HG02759 (cell line): ENCODE measurements at regions not wholly inside any gene's neighbourhood (a gene's known extent, or its start where the extent isn't known, plus 50 kb on each side); places are given as distances from the start of the nearest gene placed in this dataset.

Source experiments
- ATAC-seq: cut with Tn5 transposase; IDR thresholded peaks from one replicate; pipeline ENCODE4 v1.9.1; 2021; ENCODE audit warnings: mild to moderate bottlenecking, moderate library complexity; ENCODE audit not compliant: unreplicated experiment

GRCh38 chr5:4053136-4053535, 457.5 kb downstream of the IRX1 start:
- ATAC-seq: no peak

DNA sequence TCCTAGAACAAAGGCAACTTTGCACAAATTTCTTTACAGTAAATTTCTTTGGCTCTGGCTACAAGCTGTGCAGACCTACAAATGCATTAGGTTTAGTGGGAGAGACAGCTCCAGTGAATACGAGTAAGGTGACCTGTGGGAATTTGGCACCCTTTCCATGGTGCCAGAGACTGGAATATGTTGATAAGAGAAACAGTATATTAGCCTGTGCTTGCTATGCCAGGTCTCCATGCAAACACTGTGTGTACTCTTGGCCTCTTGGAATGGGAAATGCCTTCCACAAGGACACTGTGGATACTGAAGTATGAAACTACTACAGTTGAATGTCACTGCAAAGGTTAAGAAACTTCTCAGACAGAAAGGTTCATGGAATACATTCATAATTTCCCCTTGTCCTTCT, 458.5 kb downstream of the IRX1 start:
- no peak for ATAC-seq

- no peak for ATAC-seq
These were observed 463.3 kb downstream of the IRX1 start for GRCh38 chr5:4058899-4059298.

DNA sequence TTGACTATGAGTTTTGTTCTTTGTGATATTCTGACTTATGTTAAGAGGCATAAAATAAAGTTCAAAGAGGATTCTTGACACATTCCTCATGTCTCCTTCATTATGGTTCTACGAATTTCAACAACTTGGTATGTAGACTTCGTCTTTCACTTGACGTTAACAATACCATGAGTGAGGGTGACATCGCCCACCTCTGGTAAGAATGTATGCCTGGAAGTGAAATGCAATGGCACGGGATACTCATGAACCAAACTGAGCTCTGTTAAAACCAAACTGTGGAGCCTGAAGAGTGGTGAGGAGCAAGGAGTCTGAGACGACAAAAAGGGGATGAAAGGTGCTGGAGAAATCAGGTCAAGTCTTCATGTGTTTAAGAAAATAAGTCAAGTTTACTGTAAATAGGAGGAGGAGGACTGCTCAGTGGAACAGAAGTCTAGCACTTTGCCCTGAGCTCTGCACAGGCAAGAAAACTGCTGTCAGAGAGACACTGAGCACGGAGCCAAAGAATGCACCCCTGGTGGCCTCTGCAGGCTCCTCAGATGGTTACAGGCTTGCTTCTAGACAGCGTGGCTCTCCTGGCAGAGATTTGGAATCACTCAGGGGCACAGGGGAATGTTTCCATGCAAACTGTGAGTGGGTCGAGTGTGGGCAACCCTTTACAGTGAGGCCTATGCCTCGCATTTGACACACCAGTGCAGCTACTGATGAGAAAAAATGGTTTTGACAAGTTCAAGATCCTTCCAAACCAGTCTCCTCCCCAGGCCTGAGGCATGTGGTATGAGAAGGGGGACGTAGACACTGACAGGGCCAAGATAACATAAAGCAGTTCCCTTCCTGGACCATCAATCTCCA, 470.1 kb downstream of the IRX1 start:
- ATAC-seq: no peak

DNA sequence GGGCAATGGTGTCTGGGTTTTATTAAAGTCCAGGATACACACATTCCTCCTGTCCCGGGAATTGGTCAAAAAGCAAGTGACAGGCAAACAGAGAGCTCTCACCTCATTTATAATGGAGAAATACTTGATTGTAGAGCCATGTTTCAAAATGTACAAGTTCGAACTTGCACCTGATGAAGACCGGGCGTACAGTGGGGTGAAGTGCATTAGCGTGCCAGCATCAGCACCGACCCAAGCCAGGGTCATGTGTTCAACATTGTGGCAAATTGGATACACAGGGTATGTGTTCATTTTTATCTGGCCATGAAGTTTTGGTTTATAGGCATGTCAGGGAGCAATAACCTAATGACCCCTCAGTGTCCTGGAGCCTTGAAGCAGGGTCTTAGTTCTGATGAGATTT, 472.5 kb downstream of the IRX1 start:
- no peak for ATAC-seq

DNA sequence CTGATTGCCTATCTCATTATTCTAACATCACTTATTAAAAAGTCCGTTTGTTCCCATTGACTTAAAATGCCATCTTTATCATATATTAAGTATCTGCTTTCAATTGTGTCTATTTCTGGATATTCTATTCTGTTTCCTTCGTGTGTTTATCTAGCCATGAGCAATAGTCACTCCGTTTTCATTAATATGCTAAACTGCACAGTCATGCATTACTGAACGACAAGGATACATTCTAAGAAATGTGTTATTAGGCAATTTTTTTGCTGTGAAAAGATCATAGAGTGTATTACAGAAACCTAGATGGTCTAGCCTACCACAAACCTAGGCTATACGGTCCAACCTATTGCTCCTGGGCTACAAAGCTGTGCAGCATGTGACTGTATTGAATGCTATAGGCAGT, 482.9 kb downstream of the IRX1 start:
- no peak for ATAC-seq

GRCh38 chr5:4079831-4080230, 484.2 kb downstream of the IRX1 start:
- ATAC-seq: no peak

- no peak for ATAC-seq
These were observed 484.7 kb downstream of the IRX1 start for GRCh38 chr5:4080370-4080769.

DNA sequence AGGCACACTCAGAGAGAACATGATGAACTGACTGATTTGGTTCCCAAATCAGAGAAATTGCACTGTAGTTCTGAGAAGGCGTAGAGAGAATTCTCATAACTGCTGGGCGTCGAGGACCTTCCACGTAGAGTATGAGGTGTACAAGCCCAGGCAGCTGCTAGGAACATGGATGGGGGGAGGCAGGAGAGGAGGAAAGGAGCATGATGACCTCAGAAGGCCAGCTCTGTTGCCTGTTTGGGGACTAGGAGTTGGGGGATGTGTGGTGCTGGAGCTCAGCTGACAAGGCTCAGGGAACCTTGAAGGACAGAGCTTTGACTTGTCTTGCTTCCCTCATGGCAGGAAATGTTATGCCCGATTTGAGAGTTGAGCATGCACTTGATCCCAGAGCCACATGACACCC, 485.4 kb downstream of the IRX1 start:
- ATAC-seq: no peak

DNA sequence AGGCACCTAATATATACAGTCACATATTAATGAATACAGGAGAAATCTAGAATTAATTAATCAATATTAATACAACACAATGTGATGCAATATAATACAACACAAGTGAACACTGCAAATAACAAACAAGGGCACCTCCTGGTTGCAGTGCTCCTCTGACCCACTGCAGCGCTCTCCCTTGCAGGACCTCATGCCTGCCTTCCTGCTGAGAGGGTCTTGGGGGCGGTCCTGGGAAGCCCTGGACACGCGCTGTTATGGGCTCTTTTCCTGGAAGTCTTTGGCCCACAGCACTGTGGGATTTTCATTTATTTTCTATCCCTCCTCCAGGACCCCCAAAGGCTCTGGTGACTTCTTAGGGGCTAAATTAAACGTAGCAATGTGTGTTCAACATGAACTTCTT, 485.8 kb downstream of the IRX1 start:
- no peak for ATAC-seq

DNA sequence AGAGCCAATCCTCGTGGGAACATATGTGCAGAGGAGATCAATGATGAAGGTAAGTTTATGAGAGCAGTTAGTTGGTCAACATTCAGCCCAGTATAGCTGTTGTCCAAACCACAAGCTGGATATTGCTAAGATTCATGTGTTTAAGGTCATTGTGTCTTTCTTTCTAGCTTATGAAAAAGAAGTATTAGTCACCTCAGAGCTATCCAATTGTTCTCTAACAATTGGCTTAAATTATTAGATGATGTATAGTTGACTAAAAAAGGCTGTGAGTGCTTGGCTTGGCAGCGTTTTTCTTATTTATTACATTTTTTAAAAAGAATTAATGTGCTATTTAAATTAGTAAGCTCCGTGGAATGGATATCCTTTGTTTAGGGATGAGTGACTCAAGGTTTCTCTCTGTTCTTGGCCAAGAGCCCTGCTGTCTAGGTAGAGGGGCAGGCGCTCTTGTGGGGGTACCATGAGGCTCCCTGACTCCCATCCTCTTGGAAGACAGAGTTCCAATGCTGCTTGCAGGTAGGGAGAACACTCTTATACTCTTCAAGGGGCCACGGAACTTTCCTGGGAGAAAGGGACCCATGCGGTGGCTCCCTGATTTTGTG, 487.4 kb downstream of the IRX1 start:
- ATAC-seq: no peak

DNA sequence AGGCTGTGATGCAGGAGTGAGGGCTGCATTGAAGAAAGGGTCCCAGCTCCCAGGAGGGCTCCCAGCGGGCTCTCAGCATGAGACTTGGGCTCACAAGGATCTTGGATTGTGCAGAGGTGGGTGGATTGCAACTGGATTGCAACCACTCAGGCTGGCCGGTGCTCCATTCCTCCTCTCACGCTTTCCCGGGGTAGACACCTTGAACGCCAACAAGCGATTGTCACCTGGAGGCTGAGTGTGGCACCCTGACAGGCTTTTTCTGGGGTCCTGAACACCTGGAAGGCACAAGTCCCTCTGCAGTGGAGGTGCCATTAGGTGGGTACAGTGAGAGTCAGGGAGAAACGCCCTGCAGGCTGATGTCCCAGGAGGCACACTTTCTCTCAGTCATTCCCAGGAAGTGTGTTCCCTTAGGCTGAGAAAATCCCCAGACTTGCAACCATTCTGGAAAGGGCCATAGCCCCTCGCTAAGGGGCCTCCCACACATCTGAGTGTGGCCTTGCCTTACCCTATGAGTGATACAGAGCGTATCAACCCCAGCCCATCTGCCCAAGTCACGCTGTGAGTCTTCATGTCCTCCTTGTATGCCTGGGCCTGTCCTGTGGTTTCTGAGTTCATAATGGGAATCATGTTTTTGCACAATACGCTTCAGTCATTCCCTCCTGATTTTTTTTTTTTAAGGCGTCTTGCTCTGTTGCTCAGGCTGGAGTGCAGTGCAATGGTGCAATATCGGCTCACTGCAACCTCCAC, 488.1 kb downstream of the IRX1 start:
- ATAC-seq: no peak

DNA sequence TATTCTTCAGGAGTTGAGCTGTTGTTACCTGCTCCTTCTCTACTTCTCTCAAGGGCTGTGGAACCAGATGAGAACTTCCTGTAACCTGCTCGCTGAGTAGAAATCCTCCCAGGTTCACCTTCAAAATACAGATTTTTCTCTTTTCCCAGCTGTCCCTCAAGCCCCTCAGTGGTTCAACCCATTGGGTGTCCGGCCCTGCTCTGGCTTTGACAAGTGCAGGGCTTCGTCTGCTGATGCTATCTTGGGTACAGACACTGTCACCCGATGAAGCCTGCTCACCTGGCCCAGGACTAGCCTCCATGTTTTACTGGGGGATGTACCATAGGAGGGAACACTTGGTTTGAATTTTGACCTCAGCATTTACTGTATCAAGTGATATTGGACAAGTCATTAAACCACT, 490.4 kb downstream of the IRX1 start:
- ATAC-seq: no peak

GRCh38 chr5:4087110-4087509, 491.5 kb downstream of the IRX1 start:
- no peak for ATAC-seq

- ATAC-seq: no peak
These were observed 493.5 kb downstream of the IRX1 start for GRCh38 chr5:4089087-4089486.

GRCh38 chr5:4093236-4093635, 497.6 kb downstream of the IRX1 start:
- no peak for ATAC-seq

- no peak for ATAC-seq
These were observed 498.3 kb downstream of the IRX1 start for GRCh38 chr5:4093970-4094369.

- ATAC-seq: no peak
These were observed 500.4 kb downstream of the IRX1 start for GRCh38 chr5:4095918-4096630.

GRCh38 chr5:4097199-4097598, 501.6 kb downstream of the IRX1 start:
- ATAC-seq: no peak

DNA sequence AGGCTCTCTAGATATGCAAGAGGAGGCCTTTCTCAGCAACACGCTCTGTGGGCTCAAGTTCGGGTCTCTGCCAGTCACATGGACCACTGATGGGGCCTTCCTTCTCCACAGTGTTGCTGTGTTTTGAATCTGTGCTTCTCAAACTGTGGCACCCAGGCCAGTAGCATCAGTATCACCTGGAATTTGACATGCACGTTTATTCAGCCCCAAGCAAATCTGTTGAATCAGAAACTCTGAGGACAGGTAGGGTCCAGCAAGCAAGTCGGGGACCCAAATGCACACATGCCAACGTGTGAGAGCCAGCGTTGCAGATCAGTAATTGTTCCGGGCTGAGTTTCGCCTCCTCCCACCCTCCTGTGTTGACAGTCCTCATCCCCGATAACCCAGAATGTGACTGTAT, 502.6 kb downstream of the IRX1 start:
- ATAC-seq: no peak

DNA sequence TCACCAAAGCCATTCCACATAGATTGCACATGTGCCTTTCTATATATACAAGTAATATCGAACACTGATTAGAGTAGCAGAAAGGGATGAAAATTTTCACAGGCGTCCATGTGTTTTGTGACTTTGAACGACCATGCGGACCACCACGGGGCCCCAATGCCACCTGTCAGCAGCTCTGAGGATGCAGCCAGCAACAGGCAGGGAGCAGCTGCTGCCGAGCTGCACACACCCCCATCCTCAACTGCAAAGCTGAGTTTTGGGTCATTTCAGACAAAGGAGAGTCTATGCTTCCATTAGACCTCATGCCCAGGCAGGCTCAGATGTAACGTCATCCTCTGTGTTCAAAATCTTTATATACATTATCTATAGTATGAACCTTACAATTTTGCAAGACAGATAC, 503.8 kb downstream of the IRX1 start:
- no peak for ATAC-seq
